Activated naive CD8-positive, alpha-beta T cell treated with anti-CD3 and anti-CD28 coated beads, Interleukin-2, amount 50 U/mL, for 24 hours (primary cell): ENCODE measurements at regions not wholly inside any gene's neighbourhood (a gene's known extent, or its start where the extent isn't known, plus 50 kb on each side); places are given as distances from the start of the nearest gene placed in this dataset.
A peak's percentile ranks its signal among the peaks of the same experiment; 100 is the strongest.
"Not testable (repeated sequence)": the region's sequence is repeated elsewhere in the genome, so short reads cannot be mapped to it uniquely, and the experiment has no call there.

Experiments used
- ATAC-seq: fragments of 150-1000 bp; cut with Tn5 transposase; one replicate; pipeline ENCODE4 v1.10.0; 2021
- DNase-seq: peaks from one replicate; pipeline ENCODE4 v3.0.0; 2021
- H3K27ac Mint-ChIP-seq: one replicate; pipeline ENCODE4 v1.8.0; 2021; ENCODE audit warnings: mild to moderate bottlenecking, mixed read lengths
- H3K27me3 Mint-ChIP-seq: one replicate; pipeline ENCODE4 v1.8.0; 2021; ENCODE audit warnings: mixed read lengths
- H3K36me3 Mint-ChIP-seq: one replicate; pipeline ENCODE4 v1.8.0; 2021; ENCODE audit warnings: low read depth, mixed read lengths
- H3K4me1 Mint-ChIP-seq: one replicate; pipeline ENCODE4 v1.8.0; 2021; ENCODE audit warnings: mixed read lengths
- H3K4me3 Mint-ChIP-seq: one replicate; pipeline ENCODE4 v1.8.0; 2021; ENCODE audit warnings: mild to moderate bottlenecking, moderate library complexity, mixed read lengths
- H3K9me3 Mint-ChIP-seq: one replicate; pipeline ENCODE4 v1.8.0; 2021; ENCODE audit warnings: mixed read lengths

GRCh38 chr19:33998302-33998701, 174.0 kb upstream of the LSM14A start:
- no peak overlapping the region for H3K4me3 Mint-ChIP-seq
- ATAC-seq, result no peak
- no peaks in the 10 kb centered on the region for H3K4me1 Mint-ChIP-seq
- no peak overlapping the region for H3K27ac Mint-ChIP-seq
- H3K27me3 Mint-ChIP-seq, result peaks cover 22% of the 10 kb centered on the region
- no peaks in the 10 kb centered on the region for H3K36me3 Mint-ChIP-seq
- DNase-seq, result no peak
- H3K9me3 Mint-ChIP-seq, result peaks cover 14% of the 10 kb centered on the region

- no peak overlapping the region for H3K4me3 Mint-ChIP-seq
- no peak for ATAC-seq
- no peaks in the 10 kb centered on the region for H3K36me3 Mint-ChIP-seq
- H3K27ac Mint-ChIP-seq, result no peak overlapping the region
- peaks cover 22% of the 10 kb centered on the region for H3K27me3 Mint-ChIP-seq
- no peaks in the 10 kb centered on the region for H3K4me1 Mint-ChIP-seq
- no peak for DNase-seq
- H3K9me3 Mint-ChIP-seq, result peaks cover 11% of the 10 kb centered on the region
Measured at GRCh38 chr19:33998739-33999345, 173.5 kb upstream of the LSM14A start.

- no peak overlapping the region for H3K4me3 Mint-ChIP-seq
- no peaks in the 10 kb centered on the region for H3K36me3 Mint-ChIP-seq
- H3K9me3 Mint-ChIP-seq, result no peaks in the 10 kb centered on the region
- H3K27ac Mint-ChIP-seq, result no peak overlapping the region
- no peak for ATAC-seq
- DNase-seq, result no peak
- H3K4me1 Mint-ChIP-seq, result no peaks in the 10 kb centered on the region
- H3K27me3 Mint-ChIP-seq, result peaks cover 46% of the 10 kb centered on the region
Measured at GRCh38 chr19:34017024-34017423, 155.3 kb upstream of the LSM14A start.

- Mint-ChIP-seq H3K9me3 (peaks cover 3% of the 10 kb centered on the region), H3K4me1 (no peaks in the 10 kb centered on the region), H3K27me3 (peaks cover 44% of the 10 kb centered on the region), H3K27ac (no peak overlapping the region), H3K36me3 (no peaks in the 10 kb centered on the region), H3K4me3 (no peak overlapping the region)
- ATAC-seq (no peak), DNase-seq (no peak)
Measured at GRCh38 chr19:34017601-34018000, 154.7 kb upstream of the LSM14A start.

GRCh38 chr19:34018546-34018945, 153.8 kb upstream of the LSM14A start:
- no peak for ATAC-seq
- Mint-ChIP-seq H3K4me1 (no peaks in the 10 kb centered on the region), H3K27me3 (peaks cover 47% of the 10 kb centered on the region), H3K4me3 (no peak overlapping the region), H3K27ac (no peak overlapping the region), H3K36me3 (no peaks in the 10 kb centered on the region), H3K9me3 (peaks cover 13% of the 10 kb centered on the region)
- no peak for DNase-seq

- ATAC-seq (no peak), DNase-seq (no peak)
- Mint-ChIP-seq H3K27ac (no peak overlapping the region), H3K4me1 (no peaks in the 10 kb centered on the region), H3K36me3 (no peaks in the 10 kb centered on the region), H3K27me3 (peaks cover 21% of the 10 kb centered on the region), H3K9me3 (peaks cover 19% of the 10 kb centered on the region), H3K4me3 (no peak overlapping the region)
Measured at GRCh38 chr19:34023381-34023780, 148.9 kb upstream of the LSM14A start.

- DNase-seq, result no peak
- H3K27ac Mint-ChIP-seq, result no peak overlapping the region
- H3K27me3 Mint-ChIP-seq, result peaks cover 9% of the 10 kb centered on the region
- no peak for ATAC-seq
- H3K9me3 Mint-ChIP-seq, result no peaks in the 10 kb centered on the region
- no peaks in the 10 kb centered on the region for H3K4me1 Mint-ChIP-seq
- no peak overlapping the region for H3K4me3 Mint-ChIP-seq
- no peaks in the 10 kb centered on the region for H3K36me3 Mint-ChIP-seq
Measured at GRCh38 chr19:34033880-34034279, 138.4 kb upstream of the LSM14A start.

- H3K4me1 Mint-ChIP-seq, result no peaks in the 10 kb centered on the region
- no peaks in the 10 kb centered on the region for H3K9me3 Mint-ChIP-seq
- no peak overlapping the region for H3K4me3 Mint-ChIP-seq
- no peak overlapping the region for H3K27ac Mint-ChIP-seq
- ATAC-seq (no peak), DNase-seq (no peak)
- H3K27me3 Mint-ChIP-seq, result peaks cover 9% of the 10 kb centered on the region
- no peaks in the 10 kb centered on the region for H3K36me3 Mint-ChIP-seq
Measured at GRCh38 chr19:34034318-34034846, 137.9 kb upstream of the LSM14A start.

GRCh38 chr19:34041925-34042521, 130.3 kb upstream of the LSM14A start:
- ATAC-seq, result peak; percentile 46
- no peaks in the 10 kb centered on the region for H3K4me1 Mint-ChIP-seq

GRCh38 chr19:34044021-34044420, 128.3 kb upstream of the LSM14A start:
- Mint-ChIP-seq H3K9me3 (no peaks in the 10 kb centered on the region), H3K27me3 (peaks cover 26% of the 10 kb centered on the region), H3K4me3 (no peak overlapping the region), H3K27ac (no peak overlapping the region), H3K36me3 (no peaks in the 10 kb centered on the region), H3K4me1 (no peaks in the 10 kb centered on the region)
- DNase-seq, result no peak
- ATAC-seq, result no peak

More at GRCh38 chr19:34041925-34042521, 130.3 kb upstream of the LSM14A start:
- Mint-ChIP-seq H3K4me3 (no peak overlapping the region), H3K27me3 (peaks cover 17% of the 10 kb centered on the region), H3K36me3 (no peaks in the 10 kb centered on the region), H3K27ac (no peak overlapping the region), H3K9me3 (no peaks in the 10 kb centered on the region)
- peak; percentile 84 for DNase-seq

- Mint-ChIP-seq H3K4me1 (no peaks in the 10 kb centered on the region), H3K27ac (no peak overlapping the region), H3K4me3 (no peak overlapping the region), H3K27me3 (peaks cover 22% of the 10 kb centered on the region), H3K36me3 (no peaks in the 10 kb centered on the region), H3K9me3 (no peaks in the 10 kb centered on the region)
- ATAC-seq (no peak), DNase-seq (no peak)
Measured at GRCh38 chr19:34049944-34050343, 122.4 kb upstream of the LSM14A start.

GRCh38 chr19:34050430-34050829, 121.9 kb upstream of the LSM14A start:
- DNase-seq, H3K27ac Mint-ChIP-seq, H3K9me3 Mint-ChIP-seq, H3K36me3 Mint-ChIP-seq, H3K4me3 Mint-ChIP-seq, ATAC-seq, H3K4me1 Mint-ChIP-seq: not testable (repeated sequence)
- peaks cover 21% of the 10 kb centered on the region for H3K27me3 Mint-ChIP-seq

- DNase-seq, result no peak
- H3K27ac Mint-ChIP-seq, result no peak overlapping the region
- peaks cover 21% of the 10 kb centered on the region for H3K27me3 Mint-ChIP-seq
Measured at GRCh38 chr19:34051255-34051654, 121.0 kb upstream of the LSM14A start.

GRCh38 chr19:34057155-34057554, 115.1 kb upstream of the LSM14A start:
- ATAC-seq (no peak), DNase-seq (no peak)
- Mint-ChIP-seq H3K36me3 (no peaks in the 10 kb centered on the region), H3K9me3 (no peaks in the 10 kb centered on the region), H3K27ac (no peak overlapping the region), H3K4me3 (no peak overlapping the region), H3K4me1 (no peaks in the 10 kb centered on the region), H3K27me3 (peaks cover 13% of the 10 kb centered on the region)

More at GRCh38 chr19:34051255-34051654, 121.0 kb upstream of the LSM14A start:
- no peak for ATAC-seq
- H3K4me1 Mint-ChIP-seq, result no peaks in the 10 kb centered on the region
- H3K36me3 Mint-ChIP-seq, result no peaks in the 10 kb centered on the region
- H3K4me3 Mint-ChIP-seq, result no peak overlapping the region
- no peaks in the 10 kb centered on the region for H3K9me3 Mint-ChIP-seq

- no peak overlapping the region for H3K27ac Mint-ChIP-seq
- H3K36me3 Mint-ChIP-seq, result no peaks in the 10 kb centered on the region
- no peak for DNase-seq
- ATAC-seq, result no peak
- H3K9me3 Mint-ChIP-seq, result no peaks in the 10 kb centered on the region
- no peak overlapping the region for H3K4me3 Mint-ChIP-seq
- no peaks in the 10 kb centered on the region for H3K4me1 Mint-ChIP-seq
- H3K27me3 Mint-ChIP-seq, result peaks cover 15% of the 10 kb centered on the region
Measured at GRCh38 chr19:34066007-34066643, 106.2 kb upstream of the LSM14A start.
